ENCODE measurements at regions not wholly inside any gene's neighbourhood (a gene's known extent, or its start where the extent isn't known, plus 50 kb on each side); places are given as distances from the start of the nearest gene placed in this dataset.

DNA sequence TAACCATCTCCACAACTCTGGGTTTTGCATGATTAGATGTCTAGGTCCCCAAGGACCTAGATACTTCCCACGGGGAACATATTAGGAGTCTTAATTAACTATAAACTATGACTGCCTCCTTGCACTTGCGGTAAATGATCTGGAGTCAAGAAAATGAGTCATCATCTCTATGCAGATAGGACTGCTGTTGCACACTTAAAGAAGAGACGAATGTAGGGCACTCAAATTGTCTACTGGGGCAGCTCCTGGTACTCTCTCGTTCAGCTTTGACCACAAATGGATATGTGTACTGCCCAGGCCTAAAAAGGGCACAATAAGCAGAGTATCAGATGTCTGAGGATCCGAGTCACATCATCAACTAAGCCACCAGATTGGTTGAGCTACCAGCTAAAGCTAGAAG, 1783.4 kb upstream of the AGA start:
- TF ChIP-seq POLR2A (IDR thresholded peaks at IDR 0.05) (no peak), POLR2AphosphoS5 (IDR thresholded peaks at IDR 0.05) (no peak)
- TF ChIP-seq, protein P1, sequence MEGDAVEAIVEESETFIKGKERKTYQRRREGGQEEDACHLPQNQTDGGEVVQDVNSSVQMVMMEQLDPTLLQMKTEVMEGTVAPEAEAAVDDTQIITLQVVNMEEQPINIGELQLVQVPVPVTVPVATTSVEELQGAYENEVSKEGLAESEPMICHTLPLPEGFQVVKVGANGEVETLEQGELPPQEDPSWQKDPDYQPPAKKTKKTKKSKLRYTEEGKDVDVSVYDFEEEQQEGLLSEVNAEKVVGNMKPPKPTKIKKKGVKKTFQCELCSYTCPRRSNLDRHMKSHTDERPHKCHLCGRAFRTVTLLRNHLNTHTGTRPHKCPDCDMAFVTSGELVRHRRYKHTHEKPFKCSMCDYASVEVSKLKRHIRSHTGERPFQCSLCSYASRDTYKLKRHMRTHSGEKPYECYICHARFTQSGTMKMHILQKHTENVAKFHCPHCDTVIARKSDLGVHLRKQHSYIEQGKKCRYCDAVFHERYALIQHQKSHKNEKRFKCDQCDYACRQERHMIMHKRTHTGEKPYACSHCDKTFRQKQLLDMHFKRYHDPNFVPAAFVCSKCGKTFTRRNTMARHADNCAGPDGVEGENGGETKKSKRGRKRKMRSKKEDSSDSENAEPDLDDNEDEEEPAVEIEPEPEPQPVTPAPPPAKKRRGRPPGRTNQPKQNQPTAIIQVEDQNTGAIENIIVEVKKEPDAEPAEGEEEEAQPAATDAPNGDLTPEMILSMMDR (IDR thresholded peaks at IDR 0.05 in 8 of 11, conservative IDR thresholded peaks at IDR 0.05 in 3 of 11): no peak
- DNase-seq: no peak
- WGBS, 5 donors: 60 to 81% (median 68%) methylated on average over 5 of the region's 5 CpGs
- no peaks in the 10 kb centered on the region for H3K36me3 ChIP-seq
- H3K27me3 ChIP-seq (replicated peaks in 1 of 7): no peaks in the 10 kb centered on the region
- no peak overlapping the region for H3K4me3 ChIP-seq
- no peak overlapping the region for H3K27ac ChIP-seq
- no peaks in the 10 kb centered on the region for H3K4me1 ChIP-seq
- peaks cover 0 to 35% (median 7%) of the 10 kb centered on the region in 8 donors for H3K9me3 ChIP-seq
- intact Hi-C loops (cut with DNase I; ENCODE audit: low total_unique reads): no loop called here

DNA sequence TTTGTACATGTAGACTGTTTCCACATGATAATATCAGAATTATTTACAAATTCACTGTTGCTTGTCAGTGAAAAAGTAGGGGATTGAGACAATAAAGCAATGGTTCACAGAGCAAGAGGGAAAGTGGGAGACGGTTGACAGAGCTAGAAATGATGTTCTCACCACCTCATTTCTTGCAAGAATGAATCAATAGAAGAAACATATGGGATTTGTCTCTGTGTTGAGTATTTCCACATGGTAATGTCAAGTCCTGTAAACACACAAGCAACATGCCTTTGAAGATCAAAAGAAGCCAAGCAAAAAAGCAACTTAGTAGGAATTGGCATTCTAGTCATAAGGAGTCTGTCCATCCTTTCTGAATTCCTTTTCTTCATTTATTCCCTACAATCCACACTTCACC, 1806.6 kb upstream of the AGA start:
- intact Hi-C loops (cut with DNase I; ENCODE audit: low total_unique reads): no loop called here
- Histone ChIP-seq H3K27ac (no peak overlapping the region), H3K36me3 (no peaks in the 10 kb centered on the region), H3K4me1 (no peaks in the 10 kb centered on the region), H3K9me3 (peaks cover 0 to 5% (median 0%) of the 10 kb centered on the region in 8 donors), H3K4me3 (no peak overlapping the region), H3K27me3 (replicated peaks in 1 of 7) (no peaks in the 10 kb centered on the region)
- 47 to 60% (median 51%) methylated on average over 1 of the region's 1 CpG for WGBS, 5 donors
- DNase-seq: no peak
- TF ChIP-seq, protein P1 (IDR thresholded peaks at IDR 0.05 in 8 of 11, conservative IDR thresholded peaks at IDR 0.05 in 3 of 11): no peak
- TF ChIP-seq POLR2AphosphoS5 (IDR thresholded peaks at IDR 0.05) (no peak), POLR2A (IDR thresholded peaks at IDR 0.05) (no peak)

DNA sequence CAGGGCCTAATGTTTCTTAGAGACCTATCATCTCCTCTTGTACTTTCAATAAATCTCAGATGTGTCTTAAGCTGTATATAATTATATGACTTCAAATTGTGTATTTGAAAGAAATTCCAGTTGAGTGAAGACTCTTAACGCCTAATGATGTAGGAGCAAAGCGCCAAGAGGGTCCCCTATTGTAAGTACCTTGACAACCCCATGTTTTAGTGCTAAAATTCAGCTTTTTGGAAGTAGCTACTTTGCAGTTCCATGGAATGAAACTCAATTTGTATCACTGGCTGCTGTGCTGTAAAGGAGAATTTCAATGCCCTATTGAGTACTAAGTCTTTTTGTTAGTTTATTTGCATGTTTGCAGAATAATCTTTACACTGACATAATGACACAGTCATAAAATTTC, 1826.6 kb upstream of the AGA start:
- intact Hi-C loops (cut with DNase I; ENCODE audit: low total_unique reads): no loop called here
- no peaks in the 10 kb centered on the region for H3K36me3 ChIP-seq
- H3K27me3 ChIP-seq (replicated peaks in 1 of 7): no peaks in the 10 kb centered on the region
- WGBS, 5 donors: 81 to 91% (median 87%) methylated on average over 2 of the region's 2 CpGs
- H3K4me1 ChIP-seq: no peaks in the 10 kb centered on the region
- H3K9me3 ChIP-seq: peaks cover 0 to 26% (median 12%) of the 10 kb centered on the region in 8 donors
- H3K4me3 ChIP-seq: no peak overlapping the region
- no peak overlapping the region for H3K27ac ChIP-seq
- TF ChIP-seq POLR2A (IDR thresholded peaks at IDR 0.05) (no peak), POLR2AphosphoS5 (IDR thresholded peaks at IDR 0.05) (no peak)
- TF ChIP-seq, protein P1 (IDR thresholded peaks at IDR 0.05 in 8 of 11, conservative IDR thresholded peaks at IDR 0.05 in 3 of 11): no peak
- DNase-seq: no peak

DNA sequence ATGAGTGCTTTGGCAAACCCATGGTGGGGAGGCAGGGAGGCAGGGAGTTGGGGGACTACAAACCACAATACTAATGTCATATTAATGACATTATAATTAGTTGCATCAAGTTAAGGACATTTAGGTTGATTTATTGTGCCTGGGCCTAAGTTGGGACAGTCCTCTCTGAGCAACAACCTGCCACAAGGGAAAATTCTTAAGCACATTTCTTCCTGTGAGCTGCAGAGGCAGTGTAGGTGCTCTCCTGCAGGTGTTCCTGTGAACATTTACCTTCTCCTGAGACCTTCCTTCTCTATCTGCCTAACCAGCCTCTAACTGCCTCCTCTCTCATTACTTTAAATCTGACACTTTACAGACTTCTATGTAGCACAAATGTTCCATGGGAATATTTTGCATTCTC, 1830.0 kb upstream of the AGA start:
- no peak overlapping the region for H3K4me3 ChIP-seq
- DNase-seq: no peak
- no peaks in the 10 kb centered on the region for H3K27me3 ChIP-seq (replicated peaks in 1 of 7)
- no peaks in the 10 kb centered on the region for H3K4me1 ChIP-seq
- no peaks in the 10 kb centered on the region for H3K36me3 ChIP-seq
- TF ChIP-seq POLR2A (IDR thresholded peaks at IDR 0.05): no peak
- TF ChIP-seq, protein P1 (IDR thresholded peaks at IDR 0.05 in 8 of 11, conservative IDR thresholded peaks at IDR 0.05 in 3 of 11): no peak
- no peak for TF ChIP-seq POLR2AphosphoS5 (IDR thresholded peaks at IDR 0.05)
- H3K27ac ChIP-seq: no peak overlapping the region
- intact Hi-C loops (cut with DNase I; ENCODE audit: low total_unique reads): no loop called here
- H3K9me3 ChIP-seq: peaks cover 0 to 5% (median 0%) of the 10 kb centered on the region in 8 donors
